ENCODE measurements at regions not wholly inside any gene's neighbourhood (a gene's known extent, or its start where the extent isn't known, plus 50 kb on each side); places are given as distances from the start of the nearest gene placed in this dataset.

- Histone ChIP-seq H3K4me1 (ENCODE audit: control insufficient read depth in 5 of 5, insufficient read depth in 5 of 5, low read length in 5 of 5) (no peaks in the 10 kb centered on the region), H3K27me3 (ENCODE audit: control insufficient read depth in 3 of 3, insufficient read depth in 3 of 3, low read length in 2 of 3) (no peaks in the 10 kb centered on the region), H3K4me3 (no peak overlapping the region), H3K27ac (ENCODE audit: low read depth in 1 of 2, low read length in 1 of 2) (no peak overlapping the region), H3K36me3 (ENCODE audit: control insufficient read depth in 4 of 4, insufficient read depth in 4 of 4, low read length in 4 of 4) (no peaks in the 10 kb centered on the region), H3K9ac (ENCODE audit: insufficient read depth in 1 of 2, low read length in 2 of 2) (no peak overlapping the region), H3K9me3 (ENCODE audit: control insufficient read depth in 4 of 4, insufficient read depth in 3 of 4, low read length in 3 of 4) (no peaks in the 10 kb centered on the region)
- no peak for DNase-seq
- no peak for TF ChIP-seq CTCF (IDR thresholded peaks at IDR 0.05; ENCODE audit: control extremely low read depth, extremely low read depth)
- WGBS, 2 donors, result 93 to 96% methylated on average over 1 of the region's 1 CpG
- no peak for ATAC-seq (ENCODE audit: insufficient read depth, low FRiP score)
Measured at GRCh38 chr6:101079696-101080270, 198.7 kb upstream of the ASCC3 start.

- H3K36me3 ChIP-seq (ENCODE audit: control insufficient read depth in 4 of 4, insufficient read depth in 4 of 4, low read length in 4 of 4), result no peaks in the 10 kb centered on the region
- H3K9me3 ChIP-seq (ENCODE audit: control insufficient read depth in 4 of 4, insufficient read depth in 3 of 4, low read length in 3 of 4), result no peaks in the 10 kb centered on the region
- no peaks in the 10 kb centered on the region for H3K27me3 ChIP-seq (ENCODE audit: control insufficient read depth in 3 of 3, insufficient read depth in 3 of 3, low read length in 2 of 3)
- TF ChIP-seq CTCF (IDR thresholded peaks at IDR 0.05; ENCODE audit: control extremely low read depth, extremely low read depth), result no peak
- no peak overlapping the region for H3K27ac ChIP-seq (ENCODE audit: low read depth in 1 of 2, low read length in 1 of 2)
- DNase-seq, result no peak
- ATAC-seq (ENCODE audit: insufficient read depth, low FRiP score), result no peak
- H3K4me3 ChIP-seq, result no peak overlapping the region
- no peaks in the 10 kb centered on the region for H3K4me1 ChIP-seq (ENCODE audit: control insufficient read depth in 5 of 5, insufficient read depth in 5 of 5, low read length in 5 of 5)
- no peak overlapping the region for H3K9ac ChIP-seq (ENCODE audit: insufficient read depth in 1 of 2, low read length in 2 of 2)
- WGBS, 2 donors, result 83 to 93% methylated on average over 2 of the region's 2 CpGs
Measured at GRCh38 chr6:101080597-101080996, 199.5 kb upstream of the ASCC3 start.

GRCh38 chr6:101083533-101084175 is 202.5 kb upstream of the ASCC3 start:
- Histone ChIP-seq H3K9ac (ENCODE audit: insufficient read depth in 1 of 2, low read length in 2 of 2) (no peak overlapping the region), H3K9me3 (ENCODE audit: control insufficient read depth in 4 of 4, insufficient read depth in 3 of 4, low read length in 3 of 4) (no peaks in the 10 kb centered on the region), H3K4me1 (ENCODE audit: control insufficient read depth in 5 of 5, insufficient read depth in 5 of 5, low read length in 5 of 5) (no peaks in the 10 kb centered on the region), H3K4me3 (no peak overlapping the region), H3K36me3 (ENCODE audit: control insufficient read depth in 4 of 4, insufficient read depth in 4 of 4, low read length in 4 of 4) (no peaks in the 10 kb centered on the region), H3K27ac (ENCODE audit: low read depth in 1 of 2, low read length in 1 of 2) (no peak overlapping the region), H3K27me3 (ENCODE audit: control insufficient read depth in 3 of 3, insufficient read depth in 3 of 3, low read length in 2 of 3) (no peaks in the 10 kb centered on the region)
- TF ChIP-seq CTCF (IDR thresholded peaks at IDR 0.05; ENCODE audit: control extremely low read depth, extremely low read depth), result no peak
- DNase-seq (peak in 1 of 3 donors; percentile 3), ATAC-seq (ENCODE audit: insufficient read depth, low FRiP score) (peak; percentile 72)
- WGBS, 2 donors, result 27 to 38% methylated on average over 3 of the region's 3 CpGs
